K562 (cell line): ENCODE measurements at regions not wholly inside any gene's neighbourhood (a gene's known extent, or its start where the extent isn't known, plus 50 kb on each side); places are given as distances from the start of the nearest gene placed in this dataset.

Experiments used
- AFF4 ChIP-seq: sonication (generic); formaldehyde crosslinking; IDR thresholded peaks from 2 replicates; pipeline ENCODE4 v1.8.0; 2023; ENCODE audit warnings: mild to moderate bottlenecking, missing genetic modification reagents
- ATF3 ChIP-seq, 2 experiments: fragments of 450-650 bp in 1 of 2; sonication (generic) in 1 of 2; formaldehyde crosslinking in 1 of 2; IDR thresholded peaks in 1 of 2; conservative IDR thresholded peaks in 1 of 2; 2 replicates each; pipeline versions ENCODE4 v1.6.1 to v1.8.1; 2016 to 2023; ENCODE audit warnings: mild to moderate bottlenecking in 2 of 2, moderate library complexity in 2 of 2, inconsistent platforms in 1 of 2, missing genetic modification reagents in 1 of 2
- CHD1 ChIP-seq: fragments of 200-600 bp; sonication (generic); IDR thresholded peaks from one replicate; pipeline ENCODE4 v1.6.1; 2012; ENCODE audit warnings: mild to moderate bottlenecking, moderate library complexity, low read length, inconsistent platforms
- E2F8 ChIP-seq: fragments of 450-650 bp; IDR thresholded peaks from 2 replicates; pipeline ENCODE4 v1.7.1; 2018; ENCODE audit warnings: mild to moderate bottlenecking, low read depth; ENCODE audit not compliant: partially characterized antibody
- ESRRA ChIP-seq: fragments of 450-650 bp; IDR thresholded peaks from 2 replicates; pipeline ENCODE4 v1.6.1; 2014; ENCODE audit warnings: low read depth, mild to moderate bottlenecking, moderate library complexity, borderline replicate concordance
- EZH2 ChIP-seq: IDR thresholded peaks from 2 replicates; pipeline ENCODE4 v1.6.1; 2012; ENCODE audit warnings: low read depth, mild to moderate bottlenecking, inconsistent platforms, low read length, borderline replicate concordance
- FOXM1 ChIP-seq, 2 experiments: fragments of 450-650 bp in 1 of 2; sonication (generic) in 1 of 2; formaldehyde crosslinking in 1 of 2; IDR thresholded peaks; 2 replicates each; pipeline versions ENCODE4 v1.6.1 to v1.9.0; 2017 to 2022; ENCODE audit warnings: low read depth in 2 of 2, mild to moderate bottlenecking in 2 of 2, missing genetic modification reagents in 1 of 2, moderate library complexity in 1 of 2
- FOXP4 ChIP-seq: sonication (generic); formaldehyde crosslinking; IDR thresholded peaks from 2 replicates; pipeline ENCODE4 v1.8.0; 2022; ENCODE audit warnings: mild to moderate bottlenecking, missing genetic modification reagents, borderline replicate concordance
- GABPA ChIP-seq: fragments of 200-800 bp; sonication (Bioruptor generic); conservative IDR thresholded peaks from 2 replicates; pipeline ENCODE4 v1.6.1; 2016; ENCODE audit warnings: low read depth, missing genetic modification characterization, missing compliant biosample characterization
- POLR2AphosphoS5 ChIP-seq: IDR thresholded peaks from 2 replicates; pipeline ENCODE4 v1.6.1; 2011; ENCODE audit warnings: mild to moderate bottlenecking, low read depth, low read length, moderate library complexity; ENCODE audit not compliant: control insufficient read depth, insufficient read depth
- SREBF1 ChIP-seq: fragments of 150-350 bp; IDR thresholded peaks from 2 replicates; pipeline ENCODE4 v1.6.1; 2014; ENCODE audit warnings: antibody characterized with exemption, low read depth, low read length, borderline replicate concordance
- SRSF9 ChIP-seq: fragments of 200-400 bp; formaldehyde crosslinking; IDR thresholded peaks from 2 replicates; pipeline ENCODE4 v1.6.1; 2017; ENCODE audit warnings: low read depth, low read length, borderline replicate concordance
- ZNF644 ChIP-seq: fragments of 200-800 bp; sonication (Bioruptor generic); IDR thresholded peaks from 2 replicates; pipeline ENCODE4 v1.6.1; 2016; ENCODE audit warnings: low read depth, missing genetic modification characterization, missing compliant biosample characterization

- no peak for TF ChIP-seq EZH2
- no peak for TF ChIP-seq CHD1
- no peak for TF ChIP-seq ATF3 (IDR thresholded peaks at IDR 0.05)
- no peak for TF ChIP-seq ATF3 (CRISPR knock-in tag; conservative IDR thresholded peaks at IDR 0.05)
- no peak for TF ChIP-seq SRSF9
- TF ChIP-seq SREBF1: no peak
- no peak for TF ChIP-seq ESRRA
- TF ChIP-seq ZNF644 (tag): no peak
- no peak for TF ChIP-seq FOXP4 (CRISPR knock-in tag)
- no peak for TF ChIP-seq POLR2AphosphoS5
- TF ChIP-seq E2F8: no peak
- no peak for TF ChIP-seq GABPA
- no peak for TF ChIP-seq AFF4 (CRISPR knock-in tag)
- no peak for TF ChIP-seq FOXM1 (IDR thresholded peaks at IDR 0.05; ENCODE audit: low read depth)
- TF ChIP-seq FOXM1 (CRISPR knock-in tag; IDR thresholded peaks at IDR 0.05; ENCODE audit: low read depth): no peak
Observed at GRCh38 chr13:47474839-47475238, 526.2 kb downstream of the SUCLA2 start.
